GM21360 (cell line): ENCODE measurements at regions not wholly inside any gene's neighbourhood (a gene's known extent, or its start where the extent isn't known, plus 50 kb on each side); places are given as distances from the start of the nearest gene placed in this dataset.

ENCODE experiments used
- ATAC-seq: cut with Tn5 transposase; IDR thresholded peaks from one replicate; pipeline ENCODE4 v1.9.1; 2021; ENCODE audit warnings: mild to moderate bottlenecking, moderate library complexity; ENCODE audit not compliant: unreplicated experiment

- no peak for ATAC-seq
Observed at GRCh38 chr7:21214657-21215056, 213.2 kb upstream of the SP4 start.

GRCh38 chr7:21215307-21215706 is 212.6 kb upstream of the SP4 start:
- no peak for ATAC-seq

- no peak for ATAC-seq
Observed at GRCh38 chr7:21217365-21217764, 210.5 kb upstream of the SP4 start.

DNA sequence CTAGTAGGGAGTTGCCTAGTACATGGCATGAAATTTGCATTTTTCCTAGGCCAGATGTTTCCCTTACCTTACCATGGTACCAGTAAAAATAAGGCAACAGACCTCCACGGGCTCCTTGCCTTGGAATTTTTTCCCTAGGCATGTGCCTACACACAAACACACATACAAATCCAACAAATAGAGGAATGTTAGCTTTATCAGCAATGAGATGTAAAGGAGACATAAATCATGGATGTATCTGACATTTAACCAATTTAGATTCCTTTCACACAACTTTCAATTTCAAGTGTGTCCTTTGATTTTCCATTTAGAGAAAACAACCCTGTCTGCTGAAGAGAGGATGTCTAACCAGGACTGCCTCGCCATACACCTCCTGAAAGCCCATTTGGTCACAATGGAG is 209.7 kb upstream of the SP4 start:
- no peak for ATAC-seq

GRCh38 chr7:21221130-21221529 is 206.8 kb upstream of the SP4 start:
- no peak for ATAC-seq

DNA sequence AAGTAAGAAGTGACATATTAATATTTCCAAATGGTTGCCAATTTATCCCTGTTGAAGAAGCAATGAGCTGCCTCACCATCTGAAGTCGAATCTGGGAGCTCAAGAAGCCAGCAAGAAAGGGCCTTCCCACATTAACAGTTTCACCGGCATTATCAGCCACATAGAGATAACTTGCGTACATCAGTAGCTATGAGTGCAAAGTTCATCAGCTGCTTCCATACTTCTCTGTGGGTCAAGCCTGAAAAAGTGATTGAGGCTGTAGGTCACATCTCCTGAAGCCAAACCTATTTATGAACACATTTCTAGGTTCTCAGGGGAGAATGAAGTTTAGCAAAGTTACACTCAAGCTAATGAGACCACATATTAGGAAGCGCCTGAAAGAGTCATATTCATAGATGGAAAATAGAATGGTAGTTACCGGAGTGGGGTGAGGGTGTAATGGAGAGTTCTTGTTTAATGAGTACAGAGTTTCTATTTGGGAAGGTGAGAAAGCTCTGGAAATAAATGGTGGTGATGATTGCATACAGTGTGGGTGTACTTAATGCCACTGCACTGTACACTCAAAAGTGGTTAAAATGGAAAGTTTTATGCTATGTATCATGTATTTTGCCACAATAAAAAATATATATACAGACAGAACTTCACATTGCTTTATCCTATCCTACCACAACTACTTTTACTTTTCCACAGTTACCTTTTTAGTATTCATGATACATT is 189.3 kb upstream of the SP4 start:
- ATAC-seq = no peak

GRCh38 chr7:21243265-21243664 is 184.6 kb upstream of the SP4 start:
- no peak for ATAC-seq

- no peak for ATAC-seq
Observed at GRCh38 chr7:21251151-21251800, 176.6 kb upstream of the SP4 start.

GRCh38 chr7:21253740-21254687 is 173.9 kb upstream of the SP4 start:
- no peak for ATAC-seq

DNA sequence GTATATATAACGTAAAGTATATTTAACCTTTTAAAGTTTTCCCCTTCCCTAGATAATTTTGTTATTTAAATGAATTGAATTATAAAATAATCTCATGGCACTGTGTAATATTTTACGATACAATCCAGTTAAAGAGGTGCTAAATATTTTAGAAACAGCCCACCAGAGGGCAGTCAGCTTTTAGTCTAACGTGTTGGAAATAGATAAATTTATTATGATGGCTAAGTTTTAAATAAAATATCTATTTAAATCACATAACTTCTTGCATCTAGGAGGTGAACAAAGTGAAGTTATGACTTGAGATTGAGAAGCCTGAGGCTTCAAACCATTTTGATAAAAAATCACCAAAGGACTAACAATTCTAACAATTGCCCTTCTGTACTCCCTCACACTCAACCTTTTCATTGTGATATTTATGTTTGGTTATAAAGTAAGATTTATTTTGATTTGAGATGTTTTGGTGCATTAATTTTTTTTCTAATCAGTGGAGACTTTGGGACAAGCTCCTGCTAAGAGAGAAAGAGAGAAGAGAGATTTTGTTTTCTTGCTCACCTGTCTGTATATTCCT is 171.5 kb upstream of the SP4 start:
- ATAC-seq = no peak

DNA sequence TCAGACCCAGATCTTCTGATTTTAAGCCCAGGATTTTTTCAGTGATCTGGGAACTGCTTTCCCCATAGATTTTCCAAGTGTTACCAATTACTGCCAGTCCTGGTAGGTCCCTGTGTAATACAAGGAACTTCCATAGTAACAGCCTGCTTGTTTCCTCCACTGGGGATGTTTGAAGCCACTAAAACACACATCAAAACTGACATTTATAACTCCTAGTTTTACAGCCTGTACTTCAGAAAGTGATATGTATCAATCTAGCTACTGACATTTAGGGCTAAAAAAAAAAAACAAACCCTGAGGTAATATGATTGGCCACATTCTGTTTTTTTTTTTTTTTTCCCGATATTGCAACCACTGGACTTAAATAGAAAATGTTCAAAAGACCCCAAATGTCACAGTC is 166.9 kb upstream of the SP4 start:
- no peak for ATAC-seq

- peak; percentile 71 for ATAC-seq
Observed at GRCh38 chr7:21261627-21262594, 166.0 kb upstream of the SP4 start.

DNA sequence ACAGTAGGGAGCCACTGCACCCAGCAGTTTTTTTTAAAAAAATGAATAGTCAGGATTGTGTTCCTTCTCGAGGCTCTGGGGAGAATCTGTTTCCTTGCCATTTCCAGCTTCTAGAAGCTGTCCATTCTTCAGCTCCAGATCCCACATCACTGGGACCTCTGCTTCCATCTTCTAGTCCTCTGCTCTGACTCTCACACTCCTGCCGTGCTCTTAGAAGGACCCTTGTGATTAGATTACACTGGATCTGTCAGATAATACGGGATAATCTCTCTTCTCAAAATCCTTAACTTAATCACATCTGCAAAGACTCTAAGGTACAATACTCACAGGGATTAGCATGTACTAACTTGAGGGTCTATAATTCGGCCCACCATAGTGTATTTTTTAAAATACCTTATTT is 158.9 kb upstream of the SP4 start:
- ATAC-seq = no peak

- no peak for ATAC-seq
Observed at GRCh38 chr7:21276471-21277035, 151.3 kb upstream of the SP4 start.

- no peak for ATAC-seq
Observed at GRCh38 chr7:21278944-21279343, 148.9 kb upstream of the SP4 start.

- ATAC-seq = no peak
Observed at GRCh38 chr7:21281193-21281592, 146.7 kb upstream of the SP4 start.

GRCh38 chr7:21293771-21294170 is 134.1 kb upstream of the SP4 start:
- no peak for ATAC-seq

DNA sequence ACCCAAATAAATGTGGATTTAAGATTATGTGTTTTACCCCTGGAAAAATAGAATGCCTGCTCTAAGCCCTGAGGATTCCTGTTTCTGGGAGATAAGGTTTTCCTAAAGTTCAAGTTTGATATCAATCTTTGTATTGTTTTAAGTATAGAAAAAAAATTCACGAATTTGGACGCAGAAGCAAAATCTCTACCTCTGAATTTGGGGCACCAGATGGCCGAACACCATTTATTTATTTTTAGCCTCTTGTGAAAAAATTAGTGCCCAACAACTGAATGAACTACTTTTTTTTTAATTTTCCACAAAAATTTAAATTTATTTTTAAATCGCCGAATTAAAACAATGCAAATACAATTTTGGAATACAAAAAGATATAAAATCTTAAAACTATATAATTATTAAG is 128.1 kb upstream of the SP4 start:
- ATAC-seq = no peak

DNA sequence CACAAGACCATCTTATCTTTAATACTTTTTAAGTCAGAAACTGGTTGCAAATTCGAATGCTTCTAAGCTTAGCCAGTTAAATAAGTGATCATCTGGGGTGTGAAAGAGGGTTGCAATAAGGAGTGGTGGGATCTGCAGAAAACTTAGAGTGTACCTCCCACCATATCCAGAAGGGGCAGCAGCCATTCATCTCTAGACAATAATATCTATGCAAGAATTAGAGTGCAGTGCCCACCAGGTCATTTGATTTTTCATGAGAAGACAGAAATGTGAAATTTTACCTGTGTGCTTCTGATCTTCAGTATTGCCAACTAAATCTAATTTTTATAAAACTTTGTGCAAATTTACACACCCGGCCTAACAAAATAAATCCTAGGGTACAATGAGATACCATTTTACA is 127.2 kb upstream of the SP4 start:
- ATAC-seq = no peak

DNA sequence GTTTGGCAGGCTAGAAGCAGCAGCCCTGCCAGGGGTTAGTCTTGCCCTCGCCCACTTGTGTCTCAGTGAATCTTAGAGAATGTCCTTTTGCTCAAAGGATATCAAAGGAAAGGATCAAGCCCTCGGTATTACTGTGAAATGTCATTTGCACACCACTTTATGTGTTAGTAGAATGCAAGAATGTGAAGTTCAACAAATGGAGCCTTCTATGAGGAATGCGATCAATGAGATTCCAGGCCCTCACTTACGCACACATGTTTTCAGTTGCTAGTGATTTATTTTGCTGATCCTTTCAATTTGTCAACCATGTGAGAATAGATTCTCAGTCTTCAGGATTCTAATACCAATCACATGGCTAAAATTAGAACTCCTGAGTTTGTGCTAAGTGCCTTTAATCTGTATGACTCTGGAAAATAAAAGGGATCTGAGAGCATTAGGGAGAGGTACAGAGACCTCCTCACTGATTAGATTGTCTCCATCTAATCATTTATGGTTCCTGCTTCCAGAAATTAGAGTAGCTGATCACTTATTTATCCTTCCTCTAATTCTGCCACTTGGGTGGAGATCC is 123.0 kb upstream of the SP4 start:
- no peak for ATAC-seq
